ENCODE measurements at regions not wholly inside any gene's neighbourhood (a gene's known extent, or its start where the extent isn't known, plus 50 kb on each side); places are given as distances from the start of the nearest gene placed in this dataset.

- DNase-seq (ENCODE audit: low read depth): no peak
- TF ChIP-seq CTCF (IDR thresholded peaks at IDR 0.05; ENCODE audit: control insufficient read depth, insufficient read depth, low read depth, low read length, missing control alignments): no peak
- no peak overlapping the region for H3K4me3 ChIP-seq (ENCODE audit: control insufficient read depth, low read depth, low read length)
These were observed 88.0 kb downstream of the BLID start for GRCh38 chr11:122028036-122028435.

- no peak for DNase-seq (ENCODE audit: low read depth)
- TF ChIP-seq CTCF (IDR thresholded peaks at IDR 0.05; ENCODE audit: control insufficient read depth, insufficient read depth, low read depth, low read length, missing control alignments): no peak
- H3K4me3 ChIP-seq (ENCODE audit: control insufficient read depth, low read depth, low read length): no peak overlapping the region
These were observed 90.3 kb downstream of the BLID start for GRCh38 chr11:122025757-122026156.

- no peak for DNase-seq (ENCODE audit: low read depth)
- TF ChIP-seq CTCF (IDR thresholded peaks at IDR 0.05; ENCODE audit: control insufficient read depth, insufficient read depth, low read depth, low read length, missing control alignments): no peak
- H3K4me3 ChIP-seq (ENCODE audit: control insufficient read depth, low read depth, low read length): no peak overlapping the region
These were observed 91.7 kb downstream of the BLID start for GRCh38 chr11:122024278-122024677.

- no peak for DNase-seq (ENCODE audit: low read depth)
- no peak overlapping the region for H3K4me3 ChIP-seq (ENCODE audit: control insufficient read depth, low read depth, low read length)
- peak; percentile 27 for TF ChIP-seq CTCF (IDR thresholded peaks at IDR 0.05; ENCODE audit: control insufficient read depth, insufficient read depth, low read depth, low read length, missing control alignments)
These were observed 92.3 kb downstream of the BLID start for GRCh38 chr11:122023614-122024250.

GRCh38 chr11:122022646-122023045 lies 93.4 kb downstream of the BLID start:
- TF ChIP-seq CTCF (IDR thresholded peaks at IDR 0.05; ENCODE audit: control insufficient read depth, insufficient read depth, low read depth, low read length, missing control alignments): no peak

GRCh38 chr11:122020902-122021301 lies 95.1 kb downstream of the BLID start:
- H3K4me3 ChIP-seq (ENCODE audit: control insufficient read depth, low read depth, low read length): no peak overlapping the region
- DNase-seq (ENCODE audit: low read depth): no peak
- TF ChIP-seq CTCF (IDR thresholded peaks at IDR 0.05; ENCODE audit: control insufficient read depth, insufficient read depth, low read depth, low read length, missing control alignments): peak; percentile 28

More at GRCh38 chr11:122022646-122023045, 93.4 kb downstream of the BLID start:
- H3K4me3 ChIP-seq (ENCODE audit: control insufficient read depth, low read depth, low read length): no peak overlapping the region
- DNase-seq (ENCODE audit: low read depth): no peak
